Effector memory CD4-positive, alpha-beta T cell (primary cell): ENCODE measurements at regions not wholly inside any gene's neighbourhood (a gene's known extent, or its start where the extent isn't known, plus 50 kb on each side); places are given as distances from the start of the nearest gene placed in this dataset.

ENCODE experiments used
- DNase-seq, 3 donors: peaks; one replicate each; pipeline ENCODE4 v3.0.0-alpha.2; 2020
- H3K27ac ChIP-seq: 2 replicates; pipeline ENCODE4 v1.7.0; 2013; ENCODE audit warnings: mild to moderate bottlenecking, low read length, moderate library complexity; ENCODE audit not compliant: insufficient read depth, poor library complexity, severe bottlenecking
- H3K27me3 ChIP-seq: replicated peaks from 2 replicates; pipeline ENCODE4 v1.7.0; 2013; ENCODE audit warnings: mild to moderate bottlenecking, low read length; ENCODE audit not compliant: insufficient read depth, control insufficient read depth, poor library complexity, severe bottlenecking
- H3K36me3 ChIP-seq: 2 replicates; pipeline ENCODE4 v1.7.0; 2013; ENCODE audit warnings: mild to moderate bottlenecking, low read length, moderate library complexity; ENCODE audit not compliant: control insufficient read depth, insufficient read depth
- H3K4me1 ChIP-seq: 2 replicates; pipeline ENCODE4 v1.7.0; 2013; ENCODE audit warnings: low read length, mild to moderate bottlenecking; ENCODE audit not compliant: control insufficient read depth, insufficient read depth, poor library complexity, severe bottlenecking
- H3K4me3 ChIP-seq: 2 replicates; pipeline ENCODE4 v1.7.0; 2013; ENCODE audit warnings: low read length, low read depth, mild to moderate bottlenecking; ENCODE audit not compliant: insufficient read depth, poor library complexity, severe bottlenecking
- H3K9me3 ChIP-seq: 2 replicates; pipeline ENCODE4 v1.7.0; 2013; ENCODE audit warnings: mild to moderate bottlenecking, low read length, moderate library complexity; ENCODE audit not compliant: control insufficient read depth

DNA sequence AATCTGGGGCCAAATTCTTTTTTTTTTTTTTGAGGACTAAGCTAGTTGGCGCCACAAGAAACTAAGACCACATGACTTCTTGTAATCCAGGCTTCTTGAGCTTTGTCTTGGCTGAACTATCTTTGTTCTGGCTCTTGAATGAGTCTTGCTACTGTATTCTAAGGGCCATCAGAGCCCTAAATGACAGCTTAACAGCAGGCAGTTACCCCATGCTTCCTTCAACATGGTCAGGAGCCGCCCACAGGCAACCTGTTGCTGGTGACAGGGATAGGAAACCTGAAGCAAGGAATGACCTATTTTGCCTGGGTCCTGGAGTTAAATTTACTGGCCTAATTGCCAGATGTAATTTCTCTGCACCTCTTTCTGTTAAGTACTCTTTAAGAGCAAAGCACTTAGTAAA, 188.2 kb upstream of the PLXNA2 start:
- Histone ChIP-seq H3K4me1 (no peaks in the 10 kb centered on the region), H3K27me3 (no peaks in the 10 kb centered on the region), H3K27ac (no peak overlapping the region), H3K9me3 (no peaks in the 10 kb centered on the region), H3K4me3 (no peak overlapping the region), H3K36me3 (no peaks in the 10 kb centered on the region)
- DNase-seq: no peak

DNA sequence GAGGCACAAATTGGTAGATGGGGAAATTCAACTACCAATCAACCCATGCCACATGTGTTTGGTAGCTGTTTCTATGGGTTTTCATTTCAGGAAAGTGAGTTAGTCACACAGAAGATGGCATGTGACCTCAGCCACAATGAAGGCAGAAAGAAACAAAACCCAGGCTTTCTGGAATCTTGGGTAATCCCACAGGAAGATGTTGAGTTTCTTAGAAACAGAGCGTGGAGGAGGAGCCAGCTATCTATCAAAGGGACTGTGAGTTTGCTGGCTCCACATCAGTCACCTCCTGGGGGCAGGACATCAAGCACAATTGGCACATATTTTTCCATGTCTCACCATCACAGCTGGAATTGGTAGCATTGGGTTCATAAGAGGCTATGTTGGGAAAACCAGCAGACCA, 188.9 kb upstream of the PLXNA2 start:
- H3K4me1 ChIP-seq: no peaks in the 10 kb centered on the region
- no peaks in the 10 kb centered on the region for H3K9me3 ChIP-seq
- DNase-seq: no peak
- no peaks in the 10 kb centered on the region for H3K27me3 ChIP-seq
- no peak overlapping the region for H3K27ac ChIP-seq
- H3K4me3 ChIP-seq: no peak overlapping the region
- no peaks in the 10 kb centered on the region for H3K36me3 ChIP-seq

DNA sequence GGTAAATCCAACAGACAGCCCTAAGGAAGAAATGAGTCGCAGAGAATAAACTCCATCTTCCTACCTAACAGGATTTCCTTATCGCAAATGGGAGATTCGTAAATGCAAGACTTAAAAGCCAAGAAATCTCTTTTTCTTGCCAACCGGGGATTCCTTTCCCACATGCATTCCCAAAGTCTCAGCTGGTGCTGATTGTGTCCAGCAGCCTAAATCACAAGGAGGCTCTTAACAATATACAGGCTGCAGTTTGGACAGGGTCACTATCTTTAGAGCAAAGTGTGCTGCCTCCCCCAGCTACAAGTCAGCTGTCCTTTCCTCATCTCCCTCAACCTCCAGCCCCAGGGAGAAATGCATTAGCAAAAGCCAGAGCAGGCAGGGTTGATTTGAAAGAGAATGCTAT, 189.8 kb upstream of the PLXNA2 start:
- Histone ChIP-seq H3K9me3 (no peaks in the 10 kb centered on the region), H3K27me3 (no peaks in the 10 kb centered on the region), H3K4me3 (no peak overlapping the region), H3K27ac (no peak overlapping the region), H3K4me1 (no peaks in the 10 kb centered on the region), H3K36me3 (no peaks in the 10 kb centered on the region)
- no peak for DNase-seq

DNA sequence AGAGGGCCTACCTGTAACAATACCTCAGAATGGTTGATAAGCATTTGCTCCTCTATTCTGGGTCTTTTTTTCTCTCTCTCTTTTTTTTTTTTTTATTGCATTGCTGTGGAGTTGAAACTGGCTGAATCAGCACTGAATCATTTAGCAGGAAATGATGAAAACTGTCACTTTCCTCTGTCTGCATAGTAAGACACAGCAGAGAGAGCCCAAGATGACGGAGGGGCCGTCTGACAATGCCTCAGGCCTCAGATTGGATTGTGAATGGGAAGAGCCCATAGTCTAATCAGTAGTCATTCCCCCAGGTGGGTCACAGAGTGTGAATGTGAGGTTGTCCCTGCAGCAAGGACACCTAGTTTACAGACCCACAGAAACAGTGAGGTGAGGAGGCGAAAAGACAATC, 193.2 kb upstream of the PLXNA2 start:
- Histone ChIP-seq H3K27me3 (no peaks in the 10 kb centered on the region), H3K4me3 (no peak overlapping the region), H3K27ac (no peak overlapping the region), H3K36me3 (no peaks in the 10 kb centered on the region), H3K4me1 (no peaks in the 10 kb centered on the region), H3K9me3 (no peaks in the 10 kb centered on the region)
- no peak for DNase-seq

DNA sequence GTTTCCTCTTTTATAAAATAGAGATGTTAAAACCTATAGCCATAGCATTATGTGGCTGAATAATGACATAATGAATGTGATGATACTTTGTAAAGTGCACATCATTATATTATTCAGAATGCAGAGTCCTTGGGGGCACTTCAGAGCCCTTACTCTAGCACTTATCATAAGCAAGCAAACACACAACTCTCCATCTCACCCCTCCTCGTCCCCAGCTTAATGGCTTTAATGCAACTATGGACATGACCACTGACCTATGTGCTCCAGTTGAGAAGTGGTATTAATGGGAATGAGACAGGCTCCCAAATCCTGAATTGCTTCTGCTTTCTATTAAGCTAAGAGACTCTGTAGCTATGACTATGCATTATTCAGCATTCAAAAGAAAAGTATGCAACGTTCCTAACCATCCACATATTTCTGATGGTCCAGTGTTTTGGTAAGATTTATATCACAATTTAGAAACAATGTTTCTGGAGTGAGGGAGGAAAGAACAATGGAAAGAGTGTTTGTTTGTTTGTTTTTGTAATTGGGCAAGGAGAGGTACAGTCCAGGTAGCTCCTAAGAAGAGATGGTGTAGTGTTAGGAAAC, 194.0 kb upstream of the PLXNA2 start:
- H3K27ac ChIP-seq: no peak overlapping the region
- DNase-seq: no peak

DNA sequence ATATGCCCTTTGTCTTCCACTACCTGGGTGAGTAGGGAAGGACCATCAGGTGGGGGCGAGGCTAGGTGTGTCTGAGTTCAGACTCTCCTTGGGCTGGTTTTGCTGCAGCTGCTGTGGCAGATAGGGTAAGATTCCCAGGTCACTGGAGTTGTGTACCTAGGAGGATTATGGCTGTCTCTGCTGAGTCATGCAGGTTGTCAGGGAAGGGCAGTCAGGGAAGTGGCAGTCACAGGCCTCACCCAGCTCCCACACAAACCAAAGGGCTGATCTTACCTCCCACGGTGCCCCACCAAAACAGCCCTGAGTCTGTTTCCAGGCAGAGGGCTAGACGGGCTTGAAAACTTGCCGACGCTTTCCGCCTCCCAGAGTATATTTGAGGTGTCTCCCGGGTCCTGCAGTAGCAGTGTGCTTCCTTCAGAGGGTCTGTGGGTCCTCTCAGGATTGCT, 201.6 kb upstream of the PLXNA2 start:
- Histone ChIP-seq H3K9me3 (no peaks in the 10 kb centered on the region), H3K4me1 (no peaks in the 10 kb centered on the region), H3K4me3 (no peak overlapping the region), H3K36me3 (no peaks in the 10 kb centered on the region), H3K27ac (no peak overlapping the region), H3K27me3 (peaks cover 2% of the 10 kb centered on the region)
- no peak for DNase-seq

More for the DNA sequence above, 194.0 kb upstream of the PLXNA2 start:
- no peaks in the 10 kb centered on the region for H3K4me1 ChIP-seq
- no peaks in the 10 kb centered on the region for H3K36me3 ChIP-seq
- no peaks in the 10 kb centered on the region for H3K9me3 ChIP-seq
- H3K27me3 ChIP-seq: no peaks in the 10 kb centered on the region
- no peak overlapping the region for H3K4me3 ChIP-seq

DNA sequence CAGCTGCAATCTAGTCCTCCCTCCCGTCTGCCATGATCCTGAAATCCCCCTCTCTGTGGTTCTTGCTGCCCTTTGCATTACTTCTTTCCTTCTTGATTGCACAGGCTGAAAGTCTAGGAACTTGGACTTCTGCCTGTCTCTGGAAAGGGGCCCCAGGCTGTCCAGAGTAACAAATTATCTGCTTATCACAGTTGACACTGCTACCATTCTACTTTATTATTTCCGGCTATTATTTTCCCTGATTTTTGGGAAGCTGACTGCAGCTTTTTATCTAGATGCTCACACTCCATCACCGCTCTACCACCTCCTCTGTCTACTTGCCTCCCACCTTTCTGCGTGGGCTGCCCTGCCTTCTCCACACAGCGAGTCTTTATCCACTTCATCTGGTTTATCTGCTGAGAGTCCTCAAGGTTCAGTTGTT, 202.1 kb upstream of the PLXNA2 start:
- H3K27me3 ChIP-seq: peaks cover 2% of the 10 kb centered on the region
- H3K4me1 ChIP-seq: no peaks in the 10 kb centered on the region
- no peak for DNase-seq
- no peak overlapping the region for H3K27ac ChIP-seq
- no peaks in the 10 kb centered on the region for H3K9me3 ChIP-seq
- H3K36me3 ChIP-seq: no peaks in the 10 kb centered on the region
- H3K4me3 ChIP-seq: no peak overlapping the region

DNA sequence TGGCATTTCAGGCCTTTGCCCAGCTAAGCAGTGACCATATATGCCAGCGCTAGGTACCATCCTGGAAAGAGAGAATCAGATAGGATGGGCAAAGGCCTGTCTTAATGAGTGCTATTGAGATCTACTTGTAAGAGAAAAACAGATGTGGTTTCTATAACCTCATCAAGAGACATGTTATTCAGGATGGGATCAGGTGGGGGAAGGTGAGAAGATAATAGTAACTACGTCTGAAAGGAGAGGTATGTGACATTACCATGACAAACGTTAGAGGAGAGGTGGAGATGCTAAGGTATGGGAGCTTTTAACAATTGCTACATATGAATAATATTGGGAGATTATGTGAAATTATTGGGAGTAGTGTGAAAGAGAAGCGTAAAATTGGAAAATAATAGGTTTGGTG, 204.2 kb upstream of the PLXNA2 start:
- Histone ChIP-seq H3K4me3 (no peak overlapping the region), H3K36me3 (no peaks in the 10 kb centered on the region), H3K4me1 (no peaks in the 10 kb centered on the region), H3K9me3 (no peaks in the 10 kb centered on the region), H3K27me3 (peaks cover 2% of the 10 kb centered on the region), H3K27ac (no peak overlapping the region)
- no peak for DNase-seq

DNA sequence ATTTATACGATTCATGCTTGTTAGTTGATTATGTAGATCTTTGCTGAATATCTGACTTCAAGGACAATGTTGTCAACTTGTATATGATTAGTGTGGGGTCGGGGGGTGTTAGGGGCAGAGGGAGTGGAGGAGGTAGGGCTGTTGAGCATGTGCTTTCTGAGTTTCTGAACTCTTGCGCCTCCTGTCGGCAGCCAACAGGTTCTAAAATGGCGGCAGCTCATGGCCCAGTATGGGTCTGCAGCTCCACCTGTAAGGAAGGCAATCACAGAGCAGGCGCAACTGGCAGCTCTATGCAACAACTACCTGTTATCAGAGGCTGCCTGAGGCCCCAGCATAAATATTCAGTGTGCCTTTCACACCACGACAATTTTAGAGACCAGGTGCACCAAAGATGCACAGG, 205.8 kb upstream of the PLXNA2 start:
- Histone ChIP-seq H3K4me1 (no peaks in the 10 kb centered on the region), H3K9me3 (no peaks in the 10 kb centered on the region), H3K27ac (no peak overlapping the region), H3K4me3 (no peak overlapping the region), H3K27me3 (peaks cover 2% of the 10 kb centered on the region), H3K36me3 (no peaks in the 10 kb centered on the region)
- DNase-seq: no peak

DNA sequence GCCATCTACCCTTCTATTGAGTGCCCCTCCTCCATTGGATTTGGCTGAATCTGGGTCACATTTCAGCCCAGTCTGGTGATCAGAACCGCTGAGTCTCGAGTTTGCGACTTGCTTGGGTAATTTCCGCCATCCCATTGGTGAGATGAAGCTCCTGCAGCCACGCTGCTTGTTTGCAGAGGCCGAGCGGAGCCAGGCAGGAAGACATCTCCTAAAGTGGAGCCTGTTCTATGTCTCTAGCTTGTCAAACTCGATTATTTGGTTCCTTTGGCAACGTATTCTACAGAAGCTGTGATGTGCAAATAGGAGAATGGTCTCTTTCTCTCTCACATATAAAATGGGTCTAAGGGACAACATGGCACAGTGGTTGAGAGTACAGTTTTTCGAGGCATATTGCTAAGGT, 206.8 kb upstream of the PLXNA2 start:
- H3K36me3 ChIP-seq: no peaks in the 10 kb centered on the region
- no peak overlapping the region for H3K4me3 ChIP-seq
- H3K27ac ChIP-seq: no peak overlapping the region
- peaks cover 2% of the 10 kb centered on the region for H3K27me3 ChIP-seq
- no peak for DNase-seq
- no peaks in the 10 kb centered on the region for H3K4me1 ChIP-seq
- no peaks in the 10 kb centered on the region for H3K9me3 ChIP-seq
